Retinal pigment epithelial cell (primary cell): ENCODE measurements at regions not wholly inside any gene's neighbourhood (a gene's known extent, or its start where the extent isn't known, plus 50 kb on each side); places are given as distances from the start of the nearest gene placed in this dataset.
"Not testable (repeated sequence)": the region's sequence is repeated elsewhere in the genome, so short reads cannot be mapped to it uniquely, and the experiment has no call there.

ENCODE experiments used
- DNase-seq: peaks from one replicate; pipeline ENCODE4 v3.0.0-alpha.2; 2010; ENCODE audit warnings: low read depth
- H3K4me3 ChIP-seq: 2 replicates; pipeline ENCODE4 v1.5.1; 2011; ENCODE audit warnings: mild to moderate bottlenecking, low read length, control low read depth, moderate library complexity
- CTCF ChIP-seq: conservative IDR thresholded peaks from 2 replicates; pipeline ENCODE4 v1.5.1; 2011; ENCODE audit warnings: low read depth, low read length, control low read depth, inconsistent platforms

- DNase-seq, result no peak
- H3K4me3 ChIP-seq, result no peak overlapping the region
- TF ChIP-seq CTCF, result no peak
Observed at GRCh38 chr4:91838181-91838861, 465.4 kb upstream of the GRID2 start.

GRCh38 chr4:91840359-91840758 lies 463.4 kb upstream of the GRID2 start:
- TF ChIP-seq CTCF, result no peak
- H3K4me3 ChIP-seq, result no peak overlapping the region
- DNase-seq, result no peak

GRCh38 chr4:91846233-91846632 lies 457.5 kb upstream of the GRID2 start:
- DNase-seq, result no peak
- H3K4me3 ChIP-seq, result no peak overlapping the region
- TF ChIP-seq CTCF, result no peak

GRCh38 chr4:91851456-91851855 lies 452.3 kb upstream of the GRID2 start:
- no peak overlapping the region for H3K4me3 ChIP-seq
- DNase-seq, result no peak
- TF ChIP-seq CTCF, result no peak

- no peak for TF ChIP-seq CTCF
- no peak for DNase-seq
- H3K4me3 ChIP-seq, result no peak overlapping the region
Observed at GRCh38 chr4:91887926-91888325, 415.8 kb upstream of the GRID2 start.

DNA sequence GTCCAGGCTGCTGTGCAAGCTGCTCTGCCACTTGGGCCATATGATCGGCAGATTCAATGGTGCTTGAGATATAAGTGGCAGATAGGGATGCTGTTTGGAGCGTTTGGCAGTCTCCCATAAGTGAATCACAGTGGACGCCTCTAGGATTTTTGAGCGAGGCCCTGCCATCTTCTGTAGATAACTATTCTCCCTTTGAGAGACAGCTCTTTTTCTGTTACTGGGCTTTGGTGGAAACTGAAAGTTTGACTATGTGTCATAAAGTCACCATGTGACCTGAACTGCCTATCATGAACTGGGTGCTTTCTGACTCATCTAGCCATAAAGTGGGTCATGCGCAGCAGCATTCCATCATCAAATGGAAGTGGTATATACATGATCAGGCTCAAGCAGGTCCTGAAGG lies 412.5 kb upstream of the GRID2 start:
- DNase-seq, H3K4me3 ChIP-seq: not testable (repeated sequence)

DNA sequence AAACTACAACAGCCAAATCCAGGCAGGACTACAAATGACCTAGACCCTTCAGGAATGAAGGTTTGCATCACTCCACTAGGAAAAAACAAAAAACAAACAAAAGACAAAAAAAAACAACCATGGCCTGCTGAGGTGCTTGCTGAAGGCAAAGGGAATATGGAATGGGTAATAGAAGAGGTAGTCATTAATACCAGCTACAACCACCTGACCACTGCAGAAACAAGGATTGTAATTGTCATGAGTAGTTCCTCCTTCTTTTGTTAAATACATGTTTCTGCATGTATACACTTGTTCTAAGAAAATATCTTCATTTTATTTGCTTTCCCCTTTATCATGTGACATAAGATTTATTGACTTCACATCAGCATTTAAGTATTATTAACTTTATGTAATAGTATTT lies 409.8 kb upstream of the GRID2 start:
- no peak overlapping the region for H3K4me3 ChIP-seq
- no peak for DNase-seq
- TF ChIP-seq CTCF, result no peak

DNA sequence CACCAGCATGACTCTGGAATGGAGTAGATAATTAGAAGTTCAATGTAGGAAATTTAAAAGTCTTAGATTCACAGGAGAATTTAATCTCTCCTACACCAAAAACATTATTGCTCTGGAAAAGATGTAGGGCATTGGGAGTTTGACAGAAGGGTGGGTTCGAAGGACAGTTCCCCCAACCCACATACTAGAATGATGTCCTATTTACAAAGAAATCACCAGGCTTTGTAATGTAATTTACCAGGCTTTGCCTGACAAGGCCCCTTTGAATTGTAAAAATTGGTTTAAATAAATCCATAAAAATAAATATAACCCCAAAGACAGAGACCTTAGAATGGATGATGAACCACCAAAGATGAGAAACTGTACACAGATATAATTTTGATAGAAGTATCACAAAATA lies 399.2 kb upstream of the GRID2 start:
- DNase-seq, result no peak
- no peak overlapping the region for H3K4me3 ChIP-seq
- no peak for TF ChIP-seq CTCF
